Activated naive CD8-positive, alpha-beta T cell treated with anti-CD3 and anti-CD28 coated beads for 36 hours (primary cell): ENCODE measurements at regions not wholly inside any gene's neighbourhood (a gene's known extent, or its start where the extent isn't known, plus 50 kb on each side); places are given as distances from the start of the nearest gene placed in this dataset.

Experiments used
- DNase-seq: peaks from one replicate; pipeline ENCODE4 v3.0.0; 2021
- H3K27ac Mint-ChIP-seq: one replicate; pipeline ENCODE4 v1.8.0; 2022; ENCODE audit warnings: mild to moderate bottlenecking, moderate library complexity, mixed read lengths
- H3K27me3 Mint-ChIP-seq: one replicate; pipeline ENCODE4 v1.8.0; 2022; ENCODE audit warnings: mild to moderate bottlenecking, mixed read lengths
- H3K36me3 Mint-ChIP-seq: one replicate; pipeline ENCODE4 v1.8.0; 2021; ENCODE audit warnings: mild to moderate bottlenecking, mixed read lengths
- H3K4me1 Mint-ChIP-seq: one replicate; pipeline ENCODE4 v1.8.0; 2021; ENCODE audit warnings: mixed read lengths
- H3K4me3 Mint-ChIP-seq: one replicate; pipeline ENCODE4 v1.8.0; 2022; ENCODE audit warnings: mild to moderate bottlenecking, moderate library complexity, mixed read lengths
- H3K9me3 Mint-ChIP-seq: one replicate; pipeline ENCODE4 v1.8.0; 2022; ENCODE audit warnings: mixed read lengths

DNA sequence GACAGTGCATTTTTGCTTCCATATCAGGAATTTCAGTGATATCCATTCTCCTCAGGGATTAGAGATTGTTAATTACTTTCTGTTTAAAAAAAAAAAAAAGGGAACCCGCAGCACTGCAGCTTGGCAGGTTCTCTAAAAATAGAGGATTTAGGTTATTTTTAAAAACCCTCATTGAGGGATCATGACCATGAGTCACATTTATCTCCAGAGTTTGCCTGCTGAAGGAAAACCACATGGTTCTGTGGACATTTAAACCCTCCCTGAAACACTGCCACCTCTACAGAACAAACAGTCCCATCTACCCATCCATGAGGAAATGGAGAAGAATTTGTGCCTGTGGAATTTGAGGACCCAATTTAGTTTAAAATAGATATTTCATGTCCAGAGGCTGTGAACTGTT is 66.2 kb upstream of the UBE2E1 start:
- no peaks in the 10 kb centered on the region for H3K36me3 Mint-ChIP-seq
- peaks cover 13% of the 10 kb centered on the region for H3K4me1 Mint-ChIP-seq
- no peak overlapping the region for H3K27ac Mint-ChIP-seq
- no peak for DNase-seq
- no peak overlapping the region for H3K4me3 Mint-ChIP-seq
- peaks cover 38% of the 10 kb centered on the region for H3K27me3 Mint-ChIP-seq
- H3K9me3 Mint-ChIP-seq = no peaks in the 10 kb centered on the region

DNA sequence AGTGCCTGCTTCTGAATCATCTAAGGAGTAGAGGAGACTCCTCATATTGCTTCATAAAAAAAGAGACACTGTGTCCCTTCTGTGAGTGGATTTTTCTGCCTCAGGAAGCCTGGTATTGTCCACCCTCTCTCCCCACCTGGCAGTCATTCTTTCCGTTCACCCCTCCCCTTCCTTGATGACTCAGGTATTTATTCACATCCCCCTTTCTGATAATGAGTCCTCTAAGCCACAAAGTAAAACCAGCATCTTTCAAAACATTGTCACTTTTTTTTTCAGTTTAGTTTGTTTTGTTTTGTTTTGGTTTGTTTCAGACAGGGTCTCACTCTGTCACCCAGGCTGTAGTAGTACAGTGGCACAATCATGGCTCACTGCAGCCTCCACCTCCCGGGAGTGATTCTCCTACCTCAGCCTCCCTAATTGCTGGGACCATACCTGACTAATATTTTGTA is 65.2 kb upstream of the UBE2E1 start:
- Mint-ChIP-seq H3K27ac (no peak overlapping the region), H3K27me3 (peaks cover 41% of the 10 kb centered on the region), H3K4me3 (no peak overlapping the region), H3K9me3 (no peaks in the 10 kb centered on the region), H3K4me1 (peaks cover 13% of the 10 kb centered on the region), H3K36me3 (no peaks in the 10 kb centered on the region)
- DNase-seq = peak; percentile 49

DNA sequence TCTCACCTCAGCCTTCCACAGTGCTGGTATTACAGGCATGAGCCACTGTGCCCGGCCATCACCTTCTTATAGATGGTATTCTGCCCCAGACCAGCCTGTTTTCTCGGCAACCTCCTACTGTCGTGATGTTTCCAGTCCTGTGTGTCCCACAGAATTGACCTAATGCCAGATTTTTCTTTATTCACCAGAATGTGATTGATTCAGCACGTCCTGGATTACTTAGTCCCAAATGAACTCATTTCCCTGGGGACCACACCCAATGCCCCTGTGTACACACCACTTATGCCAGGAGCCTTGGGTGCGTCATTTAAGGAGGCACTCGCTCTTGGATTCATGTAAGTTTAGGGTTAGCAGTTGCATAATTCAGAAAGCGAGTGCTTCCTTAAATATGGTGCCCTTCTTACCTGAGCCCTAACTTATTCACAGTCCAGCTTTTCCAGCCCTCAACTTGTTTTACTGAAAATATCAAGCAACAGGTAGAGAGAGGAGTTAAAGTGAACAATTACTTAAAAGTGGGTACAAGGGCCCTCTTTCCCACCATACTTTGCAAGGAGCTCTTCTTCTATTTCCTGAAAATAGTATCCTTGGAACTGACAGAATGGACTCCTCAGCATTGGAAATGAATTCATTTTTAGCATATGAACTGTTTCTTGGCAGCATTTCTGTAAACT is 64.6 kb upstream of the UBE2E1 start:
- no peaks in the 10 kb centered on the region for H3K36me3 Mint-ChIP-seq
- no peaks in the 10 kb centered on the region for H3K9me3 Mint-ChIP-seq
- no peak for DNase-seq
- peaks cover 41% of the 10 kb centered on the region for H3K27me3 Mint-ChIP-seq
- no peak overlapping the region for H3K4me3 Mint-ChIP-seq
- no peak overlapping the region for H3K27ac Mint-ChIP-seq
- peaks cover 13% of the 10 kb centered on the region for H3K4me1 Mint-ChIP-seq

DNA sequence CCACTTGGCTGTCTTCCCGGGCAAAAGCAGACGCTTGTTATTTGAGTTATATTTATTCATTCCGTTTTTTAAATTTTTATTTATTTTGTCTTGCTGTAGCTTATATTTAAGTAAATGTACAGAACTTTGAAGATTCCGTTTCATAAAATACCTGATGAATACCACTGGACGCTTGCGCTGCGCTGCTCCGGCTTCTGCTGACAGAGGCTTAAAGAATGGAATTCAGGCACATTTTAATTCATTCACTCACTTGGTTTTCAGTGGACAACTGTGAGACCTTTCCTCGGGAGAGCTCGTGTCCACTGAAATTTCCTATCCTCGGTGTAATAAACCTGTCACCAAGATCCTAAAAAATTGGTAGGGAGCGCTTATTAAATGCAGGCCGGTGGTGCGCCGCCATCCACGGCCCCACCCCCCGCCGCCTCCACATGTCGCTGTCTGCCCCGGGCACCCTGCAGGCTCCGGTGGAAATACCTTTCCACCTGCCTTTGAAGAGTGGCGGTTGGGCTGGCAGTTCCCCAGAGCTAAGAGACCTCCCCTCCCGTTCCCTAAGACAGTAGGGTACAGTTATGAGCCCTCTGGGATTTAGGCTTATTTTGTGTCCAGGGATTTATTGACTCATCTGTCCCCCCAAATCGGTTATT is 62.5 kb upstream of the UBE2E1 start:
- Mint-ChIP-seq H3K9me3 (no peaks in the 10 kb centered on the region), H3K27me3 (peaks cover 37% of the 10 kb centered on the region), H3K36me3 (no peaks in the 10 kb centered on the region), H3K4me3 (no peak overlapping the region), H3K4me1 (peaks cover 13% of the 10 kb centered on the region), H3K27ac (no peak overlapping the region)
- DNase-seq = no peak

DNA sequence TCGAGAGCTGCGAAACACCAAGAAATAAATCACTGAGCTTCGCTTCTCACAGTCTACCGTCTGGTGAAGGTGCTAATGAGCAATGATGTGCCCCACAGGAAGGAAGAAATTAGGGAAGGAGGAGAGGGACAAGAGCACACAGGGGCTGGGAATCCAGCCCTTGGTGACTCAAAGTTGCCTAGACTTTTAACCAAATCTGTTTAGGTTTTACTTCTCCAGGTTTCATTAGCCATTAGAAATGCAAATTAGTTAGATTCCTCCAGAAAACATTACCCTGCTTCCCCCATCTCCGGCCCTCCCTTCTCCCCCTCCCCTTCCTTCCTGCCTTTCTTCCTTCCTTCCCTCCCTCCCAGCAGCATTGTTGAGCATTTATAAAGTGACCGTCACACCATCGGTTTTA is 59.3 kb upstream of the UBE2E1 start:
- no peaks in the 10 kb centered on the region for H3K9me3 Mint-ChIP-seq
- H3K4me1 Mint-ChIP-seq = no peaks in the 10 kb centered on the region
- H3K27me3 Mint-ChIP-seq = peaks cover 19% of the 10 kb centered on the region
- no peak for DNase-seq
- H3K4me3 Mint-ChIP-seq = no peak overlapping the region
- H3K36me3 Mint-ChIP-seq = no peaks in the 10 kb centered on the region
- no peak overlapping the region for H3K27ac Mint-ChIP-seq

DNA sequence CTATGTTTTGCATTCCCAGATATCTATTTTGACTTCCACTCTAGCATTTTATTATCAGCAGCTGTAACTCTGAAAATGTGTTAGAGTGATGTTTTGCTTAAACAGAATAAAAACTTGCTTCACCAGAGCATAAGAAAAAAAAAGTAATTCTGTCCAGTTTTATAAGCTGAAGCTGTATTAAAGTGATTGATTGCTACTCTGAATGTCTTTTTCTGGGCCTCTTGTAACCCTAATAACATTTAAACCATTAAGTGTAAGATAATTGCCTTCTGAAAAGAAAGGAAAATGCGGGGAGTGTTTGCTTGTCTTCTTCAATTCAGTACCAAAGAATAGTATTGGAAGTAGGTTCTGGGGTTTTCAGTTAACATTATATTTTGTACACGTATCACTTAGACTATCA is 57.9 kb upstream of the UBE2E1 start:
- no peak overlapping the region for H3K4me3 Mint-ChIP-seq
- peaks cover 7% of the 10 kb centered on the region for H3K27me3 Mint-ChIP-seq
- H3K36me3 Mint-ChIP-seq = no peaks in the 10 kb centered on the region

DNA sequence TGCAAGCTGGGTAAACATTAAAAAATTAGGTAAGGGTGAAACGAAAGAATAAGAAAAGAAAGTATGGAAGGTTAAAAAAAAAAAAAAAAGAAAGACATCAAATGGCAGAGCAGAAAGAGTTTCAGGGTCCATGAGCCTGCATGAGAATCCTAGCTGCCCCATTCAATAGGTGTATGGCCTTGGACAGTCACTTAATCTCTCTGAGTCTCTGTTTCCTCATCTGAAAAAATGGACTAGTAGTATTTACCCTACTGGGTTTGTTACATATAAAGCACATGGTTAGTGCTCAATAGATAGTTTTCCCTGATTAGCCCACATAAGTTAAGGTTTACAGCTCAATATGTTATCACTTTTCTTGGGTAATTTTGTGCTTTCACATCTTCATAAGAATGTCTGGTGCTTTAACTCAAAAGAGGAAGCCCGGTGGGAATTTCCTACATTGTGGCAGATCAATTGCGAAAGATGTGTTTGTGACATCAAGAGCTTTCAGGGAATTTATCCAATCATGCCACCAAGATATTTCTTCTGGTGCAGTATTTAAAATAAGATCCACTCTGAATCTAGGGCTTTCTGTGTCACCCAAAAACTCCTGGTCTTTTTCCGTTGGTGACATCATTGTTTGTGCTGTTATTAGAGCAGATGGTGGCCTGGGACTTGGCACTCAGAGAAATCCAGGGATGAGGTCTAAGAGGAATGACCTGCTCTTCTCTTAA is 57.2 kb upstream of the UBE2E1 start:
- Mint-ChIP-seq H3K4me1 (no peaks in the 10 kb centered on the region), H3K36me3 (no peaks in the 10 kb centered on the region), H3K27ac (no peak overlapping the region), H3K4me3 (no peak overlapping the region), H3K9me3 (no peaks in the 10 kb centered on the region), H3K27me3 (peaks cover 3% of the 10 kb centered on the region)
- DNase-seq = no peak

More for the DNA sequence above, 57.9 kb upstream of the UBE2E1 start:
- H3K4me1 Mint-ChIP-seq = no peaks in the 10 kb centered on the region
- H3K27ac Mint-ChIP-seq = no peak overlapping the region
- no peak for DNase-seq
- no peaks in the 10 kb centered on the region for H3K9me3 Mint-ChIP-seq

DNA sequence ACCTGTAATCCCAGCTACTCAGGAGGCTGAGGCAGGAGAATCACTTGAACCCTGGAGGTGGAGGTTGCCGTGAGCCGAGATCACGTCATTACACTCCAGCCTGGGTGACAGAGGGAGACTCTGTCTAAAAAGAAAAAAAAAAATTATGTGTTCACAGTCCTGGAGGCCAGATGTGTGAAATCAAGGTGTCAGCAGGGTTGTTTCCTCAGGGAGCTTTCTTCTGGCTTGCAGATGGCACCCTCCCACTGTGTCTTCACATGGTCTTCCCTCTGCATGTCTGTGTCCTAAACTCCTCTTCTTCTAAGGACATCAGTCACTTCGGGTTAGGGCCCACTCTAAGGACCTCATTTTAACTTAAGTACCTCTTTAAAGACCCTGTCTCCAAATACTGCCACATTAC is 56.1 kb upstream of the UBE2E1 start:
- H3K4me3 Mint-ChIP-seq = no peak overlapping the region
- no peak overlapping the region for H3K27ac Mint-ChIP-seq
- peaks cover 2% of the 10 kb centered on the region for H3K27me3 Mint-ChIP-seq
- no peaks in the 10 kb centered on the region for H3K4me1 Mint-ChIP-seq
- H3K36me3 Mint-ChIP-seq = no peaks in the 10 kb centered on the region
- H3K9me3 Mint-ChIP-seq = no peaks in the 10 kb centered on the region
- DNase-seq = no peak

DNA sequence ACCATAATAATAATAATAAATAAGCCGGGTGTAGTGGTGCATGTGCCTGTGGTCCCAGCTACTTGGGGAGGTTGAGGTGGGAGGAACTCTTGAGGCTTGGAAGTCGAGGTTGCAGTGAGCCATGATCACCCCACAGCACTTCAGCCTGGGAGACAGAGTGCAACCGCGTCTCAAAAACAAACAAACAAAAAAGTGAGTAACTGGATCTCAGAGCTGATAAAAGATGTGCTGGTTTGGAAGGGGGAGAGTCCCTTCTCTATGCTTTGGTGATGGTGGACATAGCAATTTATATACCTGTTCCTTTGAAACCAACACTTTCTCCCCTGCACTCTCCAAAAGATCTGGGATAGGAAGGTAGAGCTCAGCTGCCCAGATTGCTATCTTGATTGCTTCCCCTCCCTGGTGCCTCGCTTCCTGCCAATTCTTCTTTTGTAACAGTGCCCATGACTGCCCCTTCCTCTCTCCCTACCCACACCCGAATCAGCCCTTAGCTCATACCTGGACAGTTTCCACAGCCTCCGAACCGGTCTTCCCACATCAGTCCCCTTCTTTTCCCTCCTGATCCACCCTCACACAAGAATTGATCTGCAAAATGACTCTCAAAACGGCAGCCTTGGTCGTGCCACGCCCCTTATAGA is 55.1 kb upstream of the UBE2E1 start:
- no peak for DNase-seq
- Mint-ChIP-seq H3K4me3 (no peak overlapping the region), H3K27me3 (no peaks in the 10 kb centered on the region), H3K4me1 (no peaks in the 10 kb centered on the region), H3K9me3 (no peaks in the 10 kb centered on the region), H3K36me3 (no peaks in the 10 kb centered on the region), H3K27ac (no peak overlapping the region)

DNA sequence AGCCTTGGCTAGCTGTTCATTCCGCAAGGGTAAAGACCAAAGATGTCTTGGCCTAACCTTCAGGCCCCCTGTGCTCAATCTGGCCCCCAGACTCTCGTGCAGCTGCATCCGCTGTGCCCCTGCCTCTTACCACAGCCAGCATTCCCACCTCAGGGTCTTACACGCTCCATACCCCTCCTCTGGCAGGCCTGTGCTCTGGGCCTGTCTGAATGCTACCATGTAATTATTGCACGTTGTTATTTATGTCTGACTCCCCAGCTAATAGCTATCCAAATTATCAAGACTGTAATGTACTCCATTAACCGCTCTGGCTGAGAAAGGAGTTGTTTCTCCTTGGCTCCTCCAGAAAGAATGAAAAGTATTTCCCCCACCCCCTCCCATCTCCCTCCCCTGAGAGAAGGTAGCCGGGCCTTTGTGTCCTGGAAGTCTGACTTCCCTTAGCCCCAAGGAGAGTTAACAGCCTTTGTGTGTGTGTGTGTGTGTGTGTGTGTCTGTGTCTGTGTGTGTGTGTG is 54.5 kb upstream of the UBE2E1 start:
- Mint-ChIP-seq H3K9me3 (no peaks in the 10 kb centered on the region), H3K27me3 (no peaks in the 10 kb centered on the region), H3K4me3 (no peak overlapping the region), H3K36me3 (no peaks in the 10 kb centered on the region), H3K27ac (no peak overlapping the region), H3K4me1 (no peaks in the 10 kb centered on the region)
- DNase-seq = no peak

DNA sequence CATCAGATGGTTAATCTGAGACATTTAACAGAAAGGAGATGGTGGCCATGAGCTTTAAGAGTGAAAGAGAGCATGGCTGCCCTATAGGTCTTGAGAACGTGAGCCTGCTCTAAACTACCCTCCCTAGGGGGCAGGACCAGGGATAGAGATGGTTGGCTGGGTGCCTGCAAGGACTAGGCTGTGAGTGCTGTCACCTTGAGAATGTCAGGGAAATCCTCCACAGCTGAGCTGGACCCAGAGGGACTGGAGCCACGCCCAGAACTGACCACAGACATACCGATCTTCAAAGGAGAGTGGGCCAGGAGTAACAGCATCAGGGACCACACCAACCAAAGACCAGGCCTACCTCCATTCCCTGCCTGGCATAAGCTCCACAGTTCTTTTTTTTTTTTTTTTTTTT is 53.6 kb upstream of the UBE2E1 start:
- H3K9me3 Mint-ChIP-seq = no peaks in the 10 kb centered on the region
- no peak overlapping the region for H3K27ac Mint-ChIP-seq

DNA sequence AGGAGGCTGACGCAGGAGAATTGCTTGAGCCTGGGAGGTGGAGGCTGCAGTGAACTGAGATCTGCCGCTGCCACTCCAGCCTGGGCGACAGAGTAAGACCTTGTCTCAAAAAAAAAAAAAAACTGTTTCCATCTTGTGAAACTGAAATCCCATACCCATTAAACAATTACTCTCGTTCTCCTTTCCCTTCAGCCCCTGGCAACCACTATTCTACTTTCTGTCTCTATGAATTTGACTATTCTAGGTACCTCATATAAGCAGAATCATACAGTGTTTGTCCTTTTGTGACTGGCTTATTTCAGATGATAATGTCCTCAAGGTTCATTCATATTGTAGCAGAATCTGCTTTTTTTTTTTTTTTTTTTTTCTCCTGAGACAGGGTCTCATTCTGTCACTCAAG is 51.5 kb upstream of the UBE2E1 start:
- Mint-ChIP-seq H3K36me3 (no peaks in the 10 kb centered on the region), H3K27ac (no peak overlapping the region), H3K4me3 (no peak overlapping the region), H3K9me3 (no peaks in the 10 kb centered on the region), H3K4me1 (no peaks in the 10 kb centered on the region), H3K27me3 (no peaks in the 10 kb centered on the region)
- DNase-seq = no peak

More for the DNA sequence above, 53.6 kb upstream of the UBE2E1 start:
- H3K4me1 Mint-ChIP-seq = no peaks in the 10 kb centered on the region
- DNase-seq = no peak
- H3K36me3 Mint-ChIP-seq = no peaks in the 10 kb centered on the region
- no peak overlapping the region for H3K4me3 Mint-ChIP-seq
- no peaks in the 10 kb centered on the region for H3K27me3 Mint-ChIP-seq
